Smooth muscle cell of the brain vasculature (primary cell): ENCODE measurements at regions not wholly inside any gene's neighbourhood (a gene's known extent, or its start where the extent isn't known, plus 50 kb on each side); places are given as distances from the start of the nearest gene placed in this dataset.

ENCODE experiments used
- DNase-seq: peaks from one replicate; pipeline ENCODE4 v3.0.0-alpha.2; 2012; ENCODE audit warnings: low read depth, low spot score

DNA sequence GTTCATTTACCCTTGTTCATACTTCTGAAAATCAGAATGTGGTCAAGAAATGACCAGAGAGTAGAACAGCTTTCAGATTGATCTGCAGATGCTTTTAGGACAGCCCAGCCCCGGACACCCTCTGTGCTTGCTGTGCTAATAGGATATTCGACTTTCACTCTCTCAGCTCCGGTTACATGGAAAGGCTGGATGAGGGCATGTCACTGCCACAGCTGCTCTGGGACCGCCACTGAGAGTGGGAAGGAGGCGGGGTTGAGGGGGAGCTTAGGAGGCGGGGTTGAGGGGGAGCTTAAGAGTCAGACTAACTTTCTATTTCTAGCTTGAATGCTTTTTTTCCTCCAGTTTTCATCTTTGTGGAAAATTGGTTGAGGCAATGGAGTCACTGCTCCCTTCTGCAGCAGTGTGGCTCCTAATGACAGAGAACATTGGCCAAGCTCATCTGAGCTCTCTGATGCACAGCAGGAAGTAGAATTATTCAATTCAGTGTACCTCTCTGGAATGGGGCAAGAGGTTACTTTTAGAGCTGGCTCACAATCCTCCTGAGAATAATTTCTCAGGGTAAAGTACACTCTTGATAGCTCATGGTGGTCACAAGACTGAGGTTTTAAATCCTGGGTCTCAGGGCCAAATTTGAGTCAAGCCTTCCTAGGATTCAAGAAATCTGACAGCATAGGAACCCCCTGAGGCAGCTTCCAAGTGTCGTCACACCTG, 74.6 kb upstream of the NPAS1 start:
- peak; percentile 66 for DNase-seq

DNA sequence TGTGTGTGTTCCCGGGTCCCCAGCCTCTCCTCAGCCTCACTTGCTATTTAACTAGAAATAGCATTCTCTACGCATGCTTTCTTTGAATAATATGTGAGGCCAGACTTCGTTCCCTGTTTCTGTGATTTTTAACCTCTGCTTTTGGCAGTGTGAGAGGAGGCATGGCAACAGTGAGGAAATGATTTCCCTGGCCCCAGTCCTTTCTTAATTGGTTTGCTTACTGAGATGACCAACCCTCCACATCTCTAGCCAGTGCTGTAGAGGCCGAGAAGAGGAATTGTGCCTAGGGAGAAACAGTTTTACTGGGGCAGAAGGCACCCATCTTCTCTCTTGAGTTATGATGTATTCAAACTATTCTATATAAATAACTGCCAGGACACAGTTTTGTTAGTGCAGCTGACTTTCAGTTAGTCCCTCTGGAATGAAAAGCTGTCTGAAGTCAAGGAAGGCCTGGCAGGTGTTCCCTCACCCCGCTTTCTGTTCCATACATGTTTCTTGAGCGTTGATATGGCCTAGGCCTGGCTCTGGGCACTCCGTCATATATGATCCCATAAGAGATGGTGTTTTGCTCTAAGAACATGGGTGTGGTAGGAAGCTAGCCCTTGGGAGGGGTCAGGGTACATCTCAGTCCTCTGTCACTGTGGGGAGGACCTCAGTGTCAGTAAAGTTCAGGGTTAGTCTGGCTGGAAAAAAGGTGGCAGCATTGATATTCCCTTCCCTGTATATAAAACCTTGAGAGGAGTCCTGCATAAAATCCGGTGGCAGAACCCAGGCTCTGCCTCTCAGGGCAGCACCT, 73.7 kb upstream of the NPAS1 start:
- DNase-seq, result no peak

- no peak for DNase-seq
Observed at GRCh38 chr19:46946611-46947238, 72.9 kb upstream of the NPAS1 start.

DNA sequence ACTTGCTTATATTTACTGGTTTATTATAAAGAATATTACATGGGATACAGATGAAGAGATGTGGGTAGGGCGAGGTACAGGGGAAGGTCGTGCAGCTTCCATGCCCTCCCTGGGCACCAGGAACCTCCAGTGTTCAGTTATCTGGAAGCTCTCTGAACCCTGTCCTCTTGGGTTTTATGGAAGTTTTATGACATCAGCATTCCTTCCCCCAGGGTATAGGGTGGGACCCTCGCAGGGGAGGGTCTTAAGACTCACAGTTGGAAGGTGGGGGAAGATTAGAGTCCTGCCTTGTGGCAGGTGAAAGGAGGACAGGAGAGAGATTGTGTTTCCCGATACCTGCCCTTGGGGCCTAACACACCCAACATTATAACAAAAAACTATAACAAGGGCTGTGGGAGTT, 71.8 kb upstream of the NPAS1 start:
- no peak for DNase-seq

DNA sequence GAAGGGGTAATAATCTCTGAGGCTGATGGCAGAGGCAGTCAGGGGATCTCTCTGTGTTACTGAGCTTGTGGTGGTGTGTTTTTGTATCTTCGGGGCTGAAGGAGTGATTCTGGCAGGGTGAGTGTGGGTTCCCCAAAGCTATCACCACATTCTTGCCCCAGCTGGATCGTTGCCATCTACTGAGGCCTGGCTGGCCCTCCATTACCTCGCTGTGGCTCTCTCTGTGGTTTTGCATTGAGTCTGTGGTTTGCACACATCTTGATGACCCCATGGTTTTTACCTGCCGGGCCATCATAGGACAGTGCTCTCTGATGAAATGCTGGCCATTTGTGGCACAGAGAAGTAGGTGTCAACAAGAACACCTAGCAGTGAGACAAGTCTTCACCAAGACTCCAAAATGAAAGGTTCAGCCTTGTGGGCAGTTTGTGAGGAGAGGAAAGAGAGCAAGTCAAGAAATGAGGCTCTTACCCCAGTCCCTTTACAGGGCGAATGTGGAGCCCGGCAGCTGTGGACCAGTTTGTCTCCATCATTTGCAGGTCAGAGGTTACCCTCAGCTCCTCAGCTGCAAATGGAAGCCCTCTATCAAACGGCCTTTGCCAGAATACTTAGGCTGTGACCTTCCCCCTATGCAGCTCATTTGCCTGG, 69.0 kb upstream of the NPAS1 start:
- DNase-seq, result no peak

GRCh38 chr19:46951171-46951986, 68.3 kb upstream of the NPAS1 start:
- DNase-seq, result no peak

- DNase-seq, result no peak
Observed at GRCh38 chr19:46952874-46953273, 66.8 kb upstream of the NPAS1 start.

DNA sequence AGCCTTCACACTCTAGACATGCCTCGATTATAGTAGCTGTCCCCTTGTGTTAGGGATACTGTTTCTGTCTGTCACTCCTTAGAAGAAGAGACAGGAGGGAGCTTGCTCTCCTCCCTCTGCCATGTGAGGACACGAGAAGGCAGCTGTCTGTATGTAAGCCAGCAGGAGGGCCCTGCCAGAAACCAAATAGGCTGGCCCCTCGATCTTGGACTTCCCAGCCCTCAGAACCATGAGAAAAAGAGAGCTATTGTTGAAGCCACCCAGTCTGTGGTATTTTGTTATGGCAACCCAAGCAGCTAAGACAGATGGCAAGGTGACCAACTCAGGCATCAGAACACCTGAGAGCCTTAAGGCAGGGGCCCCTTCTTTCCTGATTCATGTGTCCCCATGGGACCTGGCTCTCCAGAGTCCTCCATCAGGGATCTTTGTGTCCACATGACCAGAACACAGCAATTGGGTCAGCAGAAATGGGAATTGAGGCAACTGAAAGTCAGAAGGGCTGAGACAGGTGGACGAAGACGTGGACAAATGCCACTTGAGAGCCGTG, 65.6 kb upstream of the NPAS1 start:
- DNase-seq, result no peak

DNA sequence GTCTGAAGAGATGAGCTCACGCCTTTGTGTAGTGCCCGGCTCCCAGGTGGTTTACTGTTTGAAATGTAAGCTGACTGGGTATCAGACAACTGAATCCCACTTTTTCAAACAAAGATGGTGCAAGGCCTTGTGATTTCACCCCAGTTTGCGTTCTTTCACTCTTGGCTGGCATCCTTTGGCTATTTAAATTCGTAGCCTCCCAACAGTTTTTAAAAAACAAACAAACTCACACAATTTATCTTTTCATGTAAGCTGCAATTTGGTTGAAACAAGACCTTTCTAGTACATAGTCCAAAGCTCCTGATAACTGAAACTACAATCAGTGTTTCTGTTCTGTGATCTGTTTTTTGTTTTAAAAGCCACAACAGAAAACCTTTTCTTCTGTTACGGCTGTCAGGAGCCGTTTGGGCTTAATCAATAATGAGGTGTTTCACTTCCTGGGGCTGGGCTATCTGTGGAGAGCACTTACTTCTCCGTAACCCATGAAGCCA, 65.1 kb upstream of the NPAS1 start:
- no peak for DNase-seq

DNA sequence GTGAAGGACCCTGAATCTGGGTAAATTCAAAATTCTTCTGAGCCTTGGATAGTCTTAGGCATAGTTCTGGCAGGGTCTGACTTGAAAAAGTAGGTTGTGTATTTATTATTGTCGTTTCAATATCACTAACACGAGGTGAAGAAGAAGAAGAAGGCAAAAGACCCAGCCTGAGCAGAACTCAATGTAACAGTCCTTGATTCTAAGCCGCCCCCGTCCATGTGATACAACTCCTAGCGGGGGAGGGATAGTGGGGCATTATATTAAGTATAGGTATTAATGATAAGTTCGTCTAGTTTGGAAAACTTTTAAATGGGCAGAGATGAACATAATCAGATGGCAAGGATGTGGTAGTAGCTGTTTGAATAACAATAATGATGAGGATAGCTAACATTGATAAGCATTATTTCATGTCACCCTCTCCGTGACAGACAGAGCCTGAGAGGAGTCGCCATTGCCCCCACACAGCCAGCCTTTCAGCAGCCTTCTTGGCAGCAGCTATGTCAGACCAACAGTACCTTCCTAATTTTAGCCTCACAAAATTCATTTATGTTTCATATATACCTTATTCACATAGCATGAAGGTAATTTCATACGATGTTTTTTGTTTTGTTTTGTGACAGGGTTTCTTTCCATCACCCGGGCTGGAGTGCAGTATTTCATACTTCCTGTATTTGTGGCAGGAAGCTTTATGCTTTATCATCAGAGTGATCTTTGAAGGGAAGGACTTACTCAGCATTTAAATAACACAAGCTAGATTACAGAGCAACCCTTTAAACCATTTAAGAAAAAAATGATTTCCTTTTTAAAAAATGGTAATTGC, 64.4 kb upstream of the NPAS1 start:
- no peak for DNase-seq

DNA sequence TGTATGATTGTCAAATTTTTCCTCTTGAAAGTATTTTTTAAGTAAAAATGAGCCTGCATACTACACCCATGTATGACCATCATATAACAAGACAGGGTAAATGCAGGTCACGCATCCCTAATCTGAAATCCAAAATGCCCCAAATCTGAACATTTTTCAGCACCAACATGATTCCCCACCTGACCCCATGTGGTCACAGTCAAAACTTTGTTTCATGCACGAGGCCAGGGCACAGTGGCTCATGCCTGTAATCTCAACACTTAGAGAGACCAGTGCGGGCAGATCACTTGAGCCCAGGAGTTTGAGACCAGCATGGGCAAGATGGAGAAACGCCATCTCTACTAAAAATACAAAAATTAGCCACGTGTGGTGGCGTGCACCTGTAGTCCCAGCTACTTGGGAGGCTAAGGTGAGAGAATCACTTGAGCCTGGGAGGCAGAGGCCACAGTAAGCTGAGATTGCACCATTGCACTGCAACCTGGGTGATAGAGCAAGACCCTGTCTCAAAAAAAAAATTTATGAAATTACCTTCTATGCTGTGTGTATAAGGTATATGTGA, 63.7 kb upstream of the NPAS1 start:
- DNase-seq, result no peak

DNA sequence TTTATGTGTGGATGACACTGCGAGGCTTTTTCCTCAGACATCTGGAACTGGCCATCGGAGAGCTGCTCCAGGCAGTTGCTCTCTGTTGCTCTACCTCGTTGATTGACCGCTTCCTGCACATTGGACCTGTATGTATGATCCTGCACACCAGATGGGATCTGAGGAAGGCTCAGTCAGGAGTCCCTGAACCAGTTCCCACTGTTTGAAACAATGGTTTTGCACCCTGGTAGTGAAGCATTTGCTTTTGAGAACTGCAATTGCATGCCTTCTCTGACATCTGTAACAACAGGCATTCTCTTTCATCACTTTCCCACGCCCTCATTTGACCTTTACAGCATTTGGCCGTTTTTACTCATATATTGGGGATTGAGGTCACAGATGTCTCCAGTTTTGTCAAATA, 61.1 kb upstream of the NPAS1 start:
- DNase-seq, result no peak

GRCh38 chr19:46959894-46960556, 59.6 kb upstream of the NPAS1 start:
- DNase-seq, result no peak

- no peak for DNase-seq
Observed at GRCh38 chr19:46962030-46962570, 57.5 kb upstream of the NPAS1 start.

DNA sequence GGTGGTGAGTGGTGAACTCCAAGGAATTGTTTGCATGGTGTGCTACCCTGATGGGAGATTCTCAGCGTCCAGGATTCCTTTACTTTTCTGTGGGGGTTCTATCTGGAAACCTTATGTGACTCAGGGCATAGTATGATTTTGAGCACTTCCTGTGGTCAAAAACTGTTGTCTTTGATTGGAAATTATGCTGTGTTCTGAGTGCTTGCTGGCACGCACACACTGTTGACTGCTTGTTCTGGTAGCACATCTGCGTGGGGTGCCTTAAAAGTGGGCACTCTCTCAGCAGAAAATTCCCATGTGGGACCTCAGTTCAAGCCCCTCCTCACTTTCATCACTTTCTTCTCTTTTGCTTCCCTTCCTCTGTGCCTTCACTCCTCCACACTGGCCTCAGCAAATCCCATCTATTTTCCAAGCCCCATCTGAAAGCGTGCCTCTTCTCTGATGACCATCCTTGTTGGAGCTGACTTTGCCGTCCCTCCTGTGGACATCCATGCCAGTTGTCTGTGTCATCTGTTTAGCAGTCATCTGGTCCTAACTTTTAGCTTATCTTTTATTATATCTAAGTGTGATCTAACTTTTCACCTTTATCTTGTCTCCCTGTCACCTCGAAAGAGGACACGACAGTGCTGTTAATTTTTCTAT, 56.4 kb upstream of the NPAS1 start:
- DNase-seq, result peak; percentile 83

DNA sequence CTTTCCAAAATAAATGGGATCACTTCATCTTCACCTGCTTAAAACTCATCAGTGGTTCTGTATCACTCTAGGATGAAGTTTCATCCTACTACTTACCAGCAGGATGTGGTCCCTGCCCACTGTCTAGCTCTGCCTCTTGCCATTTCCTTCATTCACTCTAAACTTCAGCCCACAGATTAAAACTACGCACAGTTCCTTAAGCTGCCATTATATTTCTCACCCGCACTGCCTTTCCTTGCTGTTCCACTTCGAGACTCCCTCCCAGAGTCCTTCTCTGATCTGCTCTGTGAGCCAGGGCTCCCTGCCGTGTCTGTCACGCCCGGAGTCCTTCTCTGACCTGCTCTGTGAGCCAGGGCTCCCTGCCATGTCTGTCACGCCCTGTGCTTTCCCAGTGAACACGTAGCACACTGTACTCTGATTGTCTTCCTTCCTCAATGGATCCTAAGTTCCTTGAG, 52.0 kb upstream of the NPAS1 start:
- no peak for DNase-seq
